GM23248 (cell line): ENCODE measurements at regions not wholly inside any gene's neighbourhood (a gene's known extent, or its start where the extent isn't known, plus 50 kb on each side); places are given as distances from the start of the nearest gene placed in this dataset. TPM values are rescaled to one million over a fixed set of nuclear protein-coding genes. Genes with fewer than 3 reads are reported as not detected.

ENCODE experiments used
- DNase-seq: peaks from one replicate; pipeline ENCODE4 v3.0.0-alpha.2; 2015
- H2AFZ ChIP-seq: fragments of 200-600 bp; sonication (generic); 2 replicates; pipeline ENCODE4 v1.6.1; 2016; ENCODE audit warnings: antibody characterized with exemption
- H3F3A ChIP-seq: fragments of 200-600 bp; sonication (generic); 2 replicates; pipeline ENCODE4 v1.6.1; 2016; ENCODE audit warnings: mild to moderate bottlenecking, antibody characterized with exemption, mixed run types; ENCODE audit not compliant: insufficient read depth
- H3K27ac ChIP-seq: fragments of 200-600 bp; sonication (generic); 2 replicates; pipeline ENCODE4 v1.5.1; 2016; ENCODE audit warnings: mild to moderate bottlenecking
- H3K27me3 ChIP-seq: fragments of 200-600 bp; sonication (generic); replicated peaks from 2 replicates; pipeline ENCODE4 v1.6.1; 2016; ENCODE audit warnings: mild to moderate bottlenecking; ENCODE audit not compliant: insufficient read depth
- H3K36me3 ChIP-seq: fragments of 200-600 bp; sonication (generic); 2 replicates; pipeline ENCODE4 v1.6.1; 2016; ENCODE audit warnings: low read depth, mild to moderate bottlenecking
- H3K4me1 ChIP-seq: fragments of 200-600 bp; sonication (generic); 2 replicates; pipeline ENCODE4 v1.6.1; 2016; ENCODE audit warnings: mild to moderate bottlenecking; ENCODE audit not compliant: insufficient read depth
- H3K4me2 ChIP-seq: fragments of 200-600 bp; sonication (generic); one replicate; pipeline ENCODE4 v1.6.1; 2016; ENCODE audit warnings: mild to moderate bottlenecking; ENCODE audit not compliant: unreplicated experiment
- H3K4me3 ChIP-seq: fragments of 200-600 bp; sonication (generic); 2 replicates; pipeline ENCODE4 v1.5.1; 2016; ENCODE audit warnings: mild to moderate bottlenecking
- H3K79me2 ChIP-seq: fragments of 200-600 bp; sonication (generic); 2 replicates; pipeline ENCODE4 v1.6.1; 2016; ENCODE audit warnings: mild to moderate bottlenecking; ENCODE audit not compliant: insufficient read depth
- H3K9ac ChIP-seq: fragments of 200-600 bp; sonication (generic); 2 replicates; pipeline ENCODE4 v1.6.1; 2016; ENCODE audit warnings: mild to moderate bottlenecking
- H3K9me2 ChIP-seq: fragments of 200-600 bp; sonication (generic); 2 replicates; pipeline ENCODE4 v1.6.1; 2016; ENCODE audit warnings: mixed run types, mild to moderate bottlenecking, moderate library complexity; ENCODE audit not compliant: insufficient read depth
- H3K9me3 ChIP-seq: fragments of 200-600 bp; sonication (generic); one replicate; pipeline ENCODE4 v1.6.1; 2017; ENCODE audit warnings: low read depth
- H4K20me1 ChIP-seq: fragments of 200-600 bp; sonication (generic); 2 replicates; pipeline ENCODE4 v1.6.0; 2016; ENCODE audit not compliant: insufficient read depth
- EZH2 ChIP-seq: fragments of 200-600 bp; sonication (generic); IDR thresholded peaks from 2 replicates; pipeline ENCODE4 v1.6.1; 2018; ENCODE audit warnings: antibody characterized with exemption, mild to moderate bottlenecking; ENCODE audit not compliant: insufficient read depth, poor library complexity, severe bottlenecking
- EZH2phosphoT487 ChIP-seq: fragments of 200-600 bp; sonication (generic); IDR thresholded peaks from 2 replicates; pipeline ENCODE4 v1.6.1; 2018; ENCODE audit warnings: antibody characterized with exemption, moderate library complexity, mild to moderate bottlenecking, low read depth; ENCODE audit not compliant: insufficient read depth
- WGBS, 2 experiments: methylation state at CpG; one replicate each; pipeline ENCODE4 v1.1.6; 2015 to 2017; ENCODE audit warnings: low lambda C conversion rate in 2 of 2, low coverage in 1 of 2; ENCODE audit errors: missing lambda C conversion rate in 2 of 2; 5-methylcytosine and 5-hydroxymethylcytosine counted together
- in situ Hi-C: fragments of 300-500 bp; cut with MboI; formaldehyde crosslinking; loops from 2 replicates; pipeline ENCODE4 v1.15.0; 2020
- microRNA counts: library from miRNA; unstranded; fragments of <30 nt; microRNA quantifications from one replicate; lab custom pipeline; 2016
- microRNA-seq: library from miRNA; unstranded; fragments of <30 nt; microRNA quantifications from one replicate; pipeline ENCODE4, GENCODE V29; 2016; ENCODE audit warnings: borderline number of aligned reads
- small RNA-seq: library from RNA; depleted of rRNA; stranded (forward); fragments of <200 nt; gene quantifications from one replicate; pipeline ENCODE3, GENCODE V24; 2014; ENCODE audit warnings: low read depth, low replicate concordance

DNA sequence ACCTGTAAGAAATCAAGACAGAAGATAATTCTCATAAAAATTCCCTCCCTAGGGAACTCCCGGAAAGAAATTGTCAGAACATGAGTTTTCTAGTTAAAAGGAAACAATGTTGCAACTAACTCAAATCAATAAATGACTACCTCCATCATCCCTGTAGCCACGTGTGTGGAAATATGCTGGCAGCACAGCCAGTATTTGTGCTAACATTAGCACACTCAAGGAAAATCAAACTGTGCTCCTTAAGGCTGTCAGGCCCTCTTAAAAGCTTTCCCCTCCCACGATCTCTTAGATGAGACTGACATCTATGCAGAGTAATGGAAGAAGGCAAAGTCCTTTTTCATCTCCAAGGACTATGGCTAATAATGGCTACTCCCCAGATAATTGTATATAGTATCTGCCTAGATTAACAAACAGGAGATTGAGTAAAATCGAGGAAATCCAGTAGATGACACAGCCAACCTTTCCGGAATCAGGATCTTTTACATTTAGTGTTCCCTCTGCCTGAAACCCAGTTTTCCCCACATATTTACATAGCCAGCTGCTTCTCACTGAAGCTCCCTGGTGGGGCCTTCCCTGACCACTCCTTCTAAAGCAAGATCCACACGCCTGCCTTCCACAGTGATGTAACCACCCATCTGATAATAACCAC lies 50.9 kb upstream of the NR5A2 start:
- no peaks in the 10 kb centered on the region for H3K9me2 ChIP-seq
- WGBS, 2 experiments: 46 to 48% methylated on average over 6 of the region's 6 CpGs
- no peaks in the 10 kb centered on the region; the same call in 1 of the 2 replicates for H3K27me3 ChIP-seq
- no peaks in the 10 kb centered on the region for H3K4me1 ChIP-seq
- in situ Hi-C loops: no loop called here
- H4K20me1 ChIP-seq: no peaks in the 10 kb centered on the region
- TF ChIP-seq EZH2 (no peak), EZH2phosphoT487 (no peak)
- no peak overlapping the region for H3K4me3 ChIP-seq
- no peaks in the 10 kb centered on the region for H3K36me3 ChIP-seq
- no peak overlapping the region for H3K9ac ChIP-seq
- DNase-seq: no peak
- H3K4me2 ChIP-seq: no peak overlapping the region
- no peaks in the 10 kb centered on the region for H3F3A ChIP-seq
- no peak overlapping the region for H3K27ac ChIP-seq
- no peaks in the 10 kb centered on the region for H3K79me2 ChIP-seq
- H3K9me3 ChIP-seq: no peaks in the 10 kb centered on the region
- no peak overlapping the region for H2AFZ ChIP-seq

MicroRNA genes in the stretch of these regions (microRNA counts, 767-probe panel; counts per million panel counts)
- microRNA hsa-miR-181a-5p (lab: Ali Mortazavi, UCI) (7,703 counts per million, percentile 97 among the panel's probes with 10 or more counts), microRNA hsa-miR-181b-5p+hsa-miR-181d (lab: Ali Mortazavi, UCI) (447 counts per million, percentile 86 among the panel's probes with 10 or more counts)

Small RNA genes lying in the stretch of these regions (microRNA-seq; reads per million reads assigned to microRNA genes)
- 161 reads per million, percentile 55 among the genes with 10 or more reads in this experiment for gene MIR181A1
- gene MIR181B1: 4.6 reads per million

Small RNA genes lying in the stretch of these regions (small RNA-seq; reads per million reads assigned to genes)
- gene MIR181A1 (3.5 reads per million, percentile 75 among the genes with 10 or more reads in this experiment), gene MIR181B1 (0.25 reads per million), gene RNU6-778P (not detected)
